K562 (cell line): ENCODE measurements at regions not wholly inside any gene's neighbourhood (a gene's known extent, or its start where the extent isn't known, plus 50 kb on each side); places are given as distances from the start of the nearest gene placed in this dataset.

Experiments
- ATAC-seq: fragments of 200-7000 bp; cut with Tn5 transposase; 3 replicates; pipeline ENCODE4 v1.9.1; 2020; ENCODE audit warnings: moderate library complexity
- BruUV-seq: library from RNA; stranded (reverse); fragments of 400-500 nt; replicated peaks from 2 replicates; lab custom pipeline; 2021; lab: Mats Ljungman, UMichigan
- CTCF ChIA-PET: fragments of 300-600 bp; formaldehyde crosslinking; extraction: SDS; loops from one replicate; lab custom pipeline; 2021; ENCODE audit warnings: low intra/inter-chr PET ratio; lab: Yijun Ruan, JAX
- POLR2A ChIA-PET: fragments of 300-600, 350-650 bp; sonication (Branson Sonifier 250); formaldehyde crosslinking; extraction: SDS; loops from one replicate; lab custom pipeline; 2021; ENCODE audit warnings: antibody characterized with exemption, inconsistent platforms; lab: Yijun Ruan, JAX
- DNase-seq, 4 experiments: peaks; one replicate each; pipeline versions ENCODE4 v3.0.0 to v3.0.0-alpha.2; 2011 to 2018; ENCODE audit warnings: low spot score in 3 of 4, mixed read lengths in 3 of 4; ENCODE audit errors: extremely low read depth in 1 of 4
- FAIRE-seq: peaks from 2 replicates; lab custom pipeline; 2011; peaks lifted over from hg19 to GRCh38; lab: Jason Lieb, UNC
- H2AFZ ChIP-seq: 2 replicates; pipeline ENCODE4 v1.6.0; 2011; ENCODE audit warnings: low read depth, low read length, control low read depth, inconsistent platforms
- H3K27ac ChIP-seq: fragments of 200-600 bp; 3 replicates; pipeline ENCODE4 v1.8.0; 2011; ENCODE audit warnings: low read depth, mild to moderate bottlenecking, control low read depth, inconsistent platforms, low read length, moderate library complexity, mixed read lengths; ENCODE audit errors: extremely low read depth
- H3K27me3 ChIP-seq, 2 experiments: fragments of 300-600 bp in 1 of 2; 2 replicates in 1 of 2; 3 replicates in 1 of 2; pipeline versions ENCODE4 v1.6.0 to v1.8.0; 2011; ENCODE audit warnings: inconsistent platforms in 2 of 2, low read length in 2 of 2, mild to moderate bottlenecking in 1 of 2, mixed read lengths in 1 of 2, moderate library complexity in 1 of 2; ENCODE audit not compliant: control insufficient read depth in 2 of 2, insufficient read depth in 2 of 2
- H3K36me3 ChIP-seq: fragments of 300-600 bp; 3 replicates; pipeline ENCODE4 v1.8.0; 2011; ENCODE audit warnings: mild to moderate bottlenecking, low read length, inconsistent platforms; ENCODE audit not compliant: control insufficient read depth, insufficient read depth
- H3K4me1 ChIP-seq, 2 experiments: fragments of 200-600 bp in 1 of 2; replicated peaks in 1 of 2; 2 replicates in 1 of 2; 3 replicates in 1 of 2; pipeline versions ENCODE4 v1.5.1 to v1.8.0; 2011; ENCODE audit warnings: inconsistent platforms in 2 of 2, low read length in 2 of 2, mild to moderate bottlenecking in 1 of 2, mixed read lengths in 1 of 2, moderate library complexity in 1 of 2; ENCODE audit not compliant: control insufficient read depth in 2 of 2, insufficient read depth in 2 of 2
- H3K4me2 ChIP-seq: 2 replicates; pipeline ENCODE4 v1.6.1; 2011; ENCODE audit warnings: low read length, control low read depth, inconsistent platforms, mixed read lengths; ENCODE audit not compliant: insufficient read depth
- H3K4me3 ChIP-seq: fragments of 200-600 bp; sonication (generic), shearing (Covaris generic); 2 replicates; pipeline ENCODE4 v1.5.1; 2016; ENCODE audit warnings: control low read depth, inconsistent platforms
- H3K79me2 ChIP-seq: fragments of 200-600 bp; 3 replicates; pipeline ENCODE4 v1.8.0; 2011; ENCODE audit warnings: low read length, inconsistent platforms; ENCODE audit not compliant: control insufficient read depth, insufficient read depth
- H3K9ac ChIP-seq, 2 experiments: 2 replicates each; pipeline versions ENCODE4 v1.6.0 to v1.6.1; 2011; ENCODE audit warnings: low read depth in 2 of 2, low read length in 2 of 2, control low read depth in 1 of 2, inconsistent platforms in 1 of 2, mild to moderate bottlenecking in 1 of 2, mixed read lengths in 1 of 2; ENCODE audit not compliant: insufficient read depth in 1 of 2
- H3K9me1 ChIP-seq: one replicate; pipeline ENCODE4 v1.6.0; 2011; ENCODE audit warnings: inconsistent platforms, mild to moderate bottlenecking, low read length, moderate library complexity; ENCODE audit not compliant: control insufficient read depth, insufficient read depth
- H3K9me3 ChIP-seq: replicated peaks from 2 replicates; pipeline ENCODE4 v1.5.1; 2011; ENCODE audit warnings: low read depth, low read length, inconsistent platforms; ENCODE audit not compliant: control insufficient read depth, insufficient read depth
- H4K20me1 ChIP-seq: replicated peaks from 2 replicates; pipeline ENCODE4 v1.6.1; 2011; ENCODE audit warnings: low read length, inconsistent platforms, mixed read lengths; ENCODE audit not compliant: control insufficient read depth, insufficient read depth
- CBX3 ChIP-seq, 2 experiments: IDR thresholded peaks; 1 replicate in 1 of 2; 2 replicates in 1 of 2; pipeline ENCODE4 v1.6.1; 2012; ENCODE audit warnings: inconsistent platforms in 2 of 2, low read length in 2 of 2, borderline replicate concordance in 1 of 2, control low read depth in 1 of 2
- CTBP1 ChIP-seq: fragments of 450-650 bp; IDR thresholded peaks from 2 replicates; pipeline ENCODE4 v1.6.1; 2016; ENCODE audit warnings: borderline replicate concordance
- DDX20 ChIP-seq: fragments of 450-650 bp; IDR thresholded peaks from 2 replicates; pipeline ENCODE4 v1.6.1; 2016; ENCODE audit warnings: missing genetic modification characterization, low read depth, mild to moderate bottlenecking, missing compliant biosample characterization, moderate library complexity
- ETS2 ChIP-seq: IDR thresholded peaks from 2 replicates; pipeline ENCODE4 v1.6.1; 2016; ENCODE audit warnings: borderline replicate concordance, missing genetic modification characterization, mild to moderate bottlenecking, moderate library complexity, missing compliant biosample characterization; ENCODE audit not compliant: poor library complexity, severe bottlenecking
- GATA2 ChIP-seq: sonication (generic); formaldehyde crosslinking; IDR thresholded peaks from 2 replicates; pipeline ENCODE4 v1.4.0; 2020; ENCODE audit warnings: mild to moderate bottlenecking, missing genetic modification reagents
- HSF4 ChIP-seq: fragments of 250-450 bp; sonication (Bioruptor Pico); IDR thresholded peaks from 2 replicates; pipeline ENCODE4 v2.1.2; 2022; ENCODE audit warnings: mild to moderate bottlenecking, moderate library complexity, borderline replicate concordance
- KHSRP ChIP-seq: fragments of 450-650 bp; IDR thresholded peaks from 2 replicates; pipeline ENCODE4 v1.6.1; 2017
- KLF13 ChIP-seq: fragments of 450-650 bp; IDR thresholded peaks from 2 replicates; pipeline ENCODE4 v1.6.1; 2016; ENCODE audit warnings: missing genetic modification characterization, low read depth, mild to moderate bottlenecking, missing compliant biosample characterization, moderate library complexity, borderline replicate concordance
- LARP7 ChIP-seq: fragments of 450-650 bp; IDR thresholded peaks from 2 replicates; pipeline ENCODE4 v1.6.1; 2016
- LCOR ChIP-seq: sonication (generic); formaldehyde crosslinking; IDR thresholded peaks from 2 replicates; pipeline ENCODE4 v1.8.0; 2022; ENCODE audit warnings: mild to moderate bottlenecking, missing genetic modification reagents
- POLR3G ChIP-seq: IDR thresholded peaks from 2 replicates; pipeline ENCODE4 v1.6.1; 2011; ENCODE audit not compliant: insufficient read length, insufficient replicate concordance; ENCODE audit errors: extremely low read depth
- PPARD ChIP-seq: fragments of 250-450 bp; sonication (Bioruptor Pico); IDR thresholded peaks from 2 replicates; pipeline ENCODE4 v1.8.0; 2022; ENCODE audit warnings: inconsistent platforms, mild to moderate bottlenecking, moderate library complexity
- SAP30 ChIP-seq: fragments of 200-600 bp; sonication (generic); IDR thresholded peaks from 2 replicates; pipeline ENCODE4 v1.6.1; 2012; ENCODE audit warnings: borderline replicate concordance, low read depth, mild to moderate bottlenecking, moderate library complexity, low read length, control low read depth, inconsistent platforms; ENCODE audit not compliant: insufficient read depth, poor library complexity, severe bottlenecking
- SIN3A ChIP-seq, 2 experiments: fragments of 150-350 bp in 1 of 2; IDR thresholded peaks; 2 replicates each; pipeline ENCODE4 v1.6.1; 2011 to 2016; ENCODE audit warnings: borderline replicate concordance in 2 of 2, low read depth in 2 of 2, low read length in 2 of 2, mild to moderate bottlenecking in 2 of 2, moderate library complexity in 2 of 2; ENCODE audit not compliant: control insufficient read depth in 1 of 2
- ZKSCAN8 ChIP-seq: fragments of 200-800 bp; sonication (Bioruptor generic); IDR thresholded peaks from 2 replicates; pipeline ENCODE4 v1.6.1; 2016; ENCODE audit warnings: missing genetic modification characterization, missing compliant biosample characterization
- ZNF384 ChIP-seq: IDR thresholded peaks from 2 replicates; pipeline ENCODE4 v1.6.1; 2012; ENCODE audit warnings: low read depth, low read length, improper control_type of control experiment
- ZNF76 ChIP-seq: fragments of 250-450 bp; sonication (Bioruptor Pico); IDR thresholded peaks from 2 replicates; pipeline ENCODE4 v1.4.0; 2020; ENCODE audit warnings: mild to moderate bottlenecking, moderate library complexity, borderline replicate concordance
- WGBS: fragments of 100-300 bp; shearing (Covaris generic); methylation state at CpG from one replicate; pipeline ENCODE4 v1.1.6; 2016; ENCODE audit warnings: low coverage, mixed read lengths; ENCODE audit not compliant: insufficient coverage; ENCODE audit errors: missing lambda C conversion rate; 5-methylcytosine and 5-hydroxymethylcytosine counted together
- in situ Hi-C: fragments of 300-500 bp; cut with MboI; formaldehyde crosslinking; loops from 4 replicates; pipeline ENCODE4 v1.15.0; 2018; ENCODE audit warnings: inconsistent platforms, mixed read lengths
- intact Hi-C: fragments of 100-400 bp; cut with micrococcal nuclease; formaldehyde crosslinking; loops from 2 replicates; pipeline ENCODE4 v1.14.2; 2022
- TF ChIP-seq, protein P1 (sequence below): fragments of 450-650 bp; IDR thresholded peaks from 2 replicates; pipeline ENCODE4 v1.6.1; 2016; ENCODE audit warnings: missing biosample characterization, missing genetic modification characterization

DNA sequence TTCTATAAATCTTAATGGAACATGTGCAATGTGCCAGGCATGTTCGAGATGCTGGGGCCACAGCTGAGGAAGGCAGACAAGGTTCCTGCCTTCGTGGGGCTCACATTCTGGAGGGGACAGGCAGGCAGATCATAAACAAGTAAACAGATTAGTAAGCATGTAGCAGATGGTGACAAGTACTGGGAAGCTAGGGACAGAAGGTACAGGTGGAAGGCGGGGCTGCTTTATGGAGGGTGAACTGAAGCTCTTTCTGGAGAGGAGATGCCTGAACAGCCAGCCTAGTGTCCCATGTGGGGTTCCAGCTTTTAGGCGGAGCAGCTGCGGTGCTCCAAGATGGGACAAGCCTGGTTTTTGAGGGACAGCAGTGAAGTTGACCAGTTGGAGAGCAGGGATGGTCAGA, 74.7 kb upstream of the SNRK start (continued):
- TF ChIP-seq POLR3G = no peak
- no peak for TF ChIP-seq LARP7
- TF ChIP-seq ZNF384 = no peak
- no peak for TF ChIP-seq HSF4 (CRISPR knock-in tag)
- no peak for TF ChIP-seq ZKSCAN8
- no peak for TF ChIP-seq SIN3A (IDR thresholded peaks at IDR 0.05; ENCODE audit: borderline replicate concordance in 2 of 2, control insufficient read depth in 1 of 2, low read depth in 2 of 2, low read length in 2 of 2)
- no peak for TF ChIP-seq SAP30
- no peak for TF ChIP-seq CBX3 (IDR thresholded peaks at IDR 0.05; ENCODE audit: borderline replicate concordance in 1 of 2, low read length in 2 of 2)

DNA sequence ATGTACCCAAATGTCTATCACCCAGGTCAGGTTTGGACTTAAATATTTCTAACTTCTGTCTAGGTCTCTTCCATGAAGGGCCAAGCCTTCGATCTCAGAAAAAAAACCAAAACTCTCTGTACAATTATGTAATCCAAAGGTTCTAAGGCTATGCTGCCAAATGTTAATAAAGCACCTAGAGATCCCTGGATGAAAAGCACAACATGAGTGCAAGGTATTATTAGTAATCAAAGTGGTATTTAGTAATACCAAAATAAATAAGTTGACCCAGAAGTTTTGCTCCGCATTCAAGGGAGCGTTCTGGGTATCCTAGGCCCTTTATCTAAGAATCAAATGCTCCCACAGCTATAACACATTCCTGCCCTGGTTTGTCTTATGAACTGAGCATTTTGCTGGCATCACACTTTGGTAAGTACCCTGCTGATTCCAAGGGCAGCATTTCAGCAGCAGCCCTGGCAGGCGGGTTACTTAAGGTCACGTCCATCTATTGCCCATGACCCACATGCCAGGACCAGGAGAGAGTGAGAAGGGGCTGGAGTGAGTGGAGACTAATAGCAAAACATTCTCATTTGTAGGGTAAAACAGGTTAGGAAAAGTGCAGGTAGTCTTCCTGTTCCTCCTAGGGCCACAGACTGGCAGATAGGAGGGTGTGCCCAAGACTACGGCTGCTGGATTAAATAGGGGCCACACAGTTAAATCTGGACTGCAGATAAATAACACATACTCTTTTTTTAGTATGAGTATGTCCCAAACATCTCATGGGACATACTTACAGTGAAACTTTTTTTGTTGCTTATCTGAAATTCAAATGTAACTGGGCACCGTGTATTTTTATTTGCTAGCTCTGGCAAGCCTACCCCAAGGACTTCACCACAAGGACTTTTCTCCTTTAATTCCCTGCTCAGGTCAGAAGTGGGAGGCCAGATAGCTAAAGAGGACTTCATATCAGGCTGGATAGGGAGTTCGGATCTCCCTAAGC, 76.0 kb upstream of the SNRK start:
- CTCF ChIA-PET = no interaction called here
- in situ Hi-C loops (no loop called here), intact Hi-C loops (no loop called here)
- ATAC-seq (no peak), DNase-seq (no peak), FAIRE-seq (no peak)
- Histone ChIP-seq H3K4me3 (no peak overlapping the region), H3K9ac (no peak overlapping the region), H3K9me3 (no peaks in the 10 kb centered on the region), H3K4me2 (no peak overlapping the region), H3K79me2 (no peaks in the 10 kb centered on the region), H4K20me1 (no peaks in the 10 kb centered on the region), H3K9me1 (no peaks in the 10 kb centered on the region), H2AFZ (no peak overlapping the region), H3K4me1 (no peaks in the 10 kb centered on the region; a peak in 1 of 5 replicates), H3K27ac (no peak overlapping the region), H3K27me3 (peaks cover 23 to 61% of the 10 kb centered on the region in 2 experiments), H3K36me3 (no peaks in the 10 kb centered on the region)
- 1% methylated on average over 8 of the region's 8 CpGs for WGBS
- POLR2A ChIA-PET = interaction anchor here (1.1 kb wide), 1 partner anchor 12 kb away, joined by 3 read pairs; no protein-coding TSS in a partner anchor
- BruUV-seq = no TSS peak
- no peak for TF ChIP-seq ZNF76
- TF ChIP-seq LCOR = no peak
- TF ChIP-seq GATA2 = no peak
- TF ChIP-seq PPARD = no peak
- TF ChIP-seq, protein P1, sequence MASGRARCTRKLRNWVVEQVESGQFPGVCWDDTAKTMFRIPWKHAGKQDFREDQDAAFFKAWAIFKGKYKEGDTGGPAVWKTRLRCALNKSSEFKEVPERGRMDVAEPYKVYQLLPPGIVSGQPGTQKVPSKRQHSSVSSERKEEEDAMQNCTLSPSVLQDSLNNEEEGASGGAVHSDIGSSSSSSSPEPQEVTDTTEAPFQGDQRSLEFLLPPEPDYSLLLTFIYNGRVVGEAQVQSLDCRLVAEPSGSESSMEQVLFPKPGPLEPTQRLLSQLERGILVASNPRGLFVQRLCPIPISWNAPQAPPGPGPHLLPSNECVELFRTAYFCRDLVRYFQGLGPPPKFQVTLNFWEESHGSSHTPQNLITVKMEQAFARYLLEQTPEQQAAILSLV (tag) = no peak
- no peak for TF ChIP-seq POLR3G
- no peak for TF ChIP-seq KHSRP
- no peak for TF ChIP-seq ETS2 (tag)
- no peak for TF ChIP-seq DDX20
- no peak for TF ChIP-seq CTBP1
- no peak for TF ChIP-seq KLF13 (tag)
